OCI-LY1 (cell line): ENCODE measurements at regions not wholly inside any gene's neighbourhood (a gene's known extent, or its start where the extent isn't known, plus 50 kb on each side); places are given as distances from the start of the nearest gene placed in this dataset.

ENCODE experiments used
- H2AFZ ChIP-seq: fragments of 200-600 bp; sonication (generic), shearing (Covaris generic); 2 replicates; pipeline ENCODE4 v1.6.0; 2014; ENCODE audit warnings: antibody characterized with exemption, mild to moderate bottlenecking, low read length
- H3F3A ChIP-seq: fragments of 200-600 bp; sonication (generic), shearing (Covaris generic); 2 replicates; pipeline ENCODE4 v1.6.0; 2014; ENCODE audit warnings: mild to moderate bottlenecking, antibody characterized with exemption, low read length, moderate library complexity; ENCODE audit not compliant: insufficient read depth
- H3K27ac ChIP-seq: fragments of 200-600 bp; sonication (generic); 2 replicates; pipeline ENCODE4 v1.5.1; 2014; ENCODE audit warnings: low read length, mixed run types, mild to moderate bottlenecking, low read depth; ENCODE audit not compliant: poor library complexity, severe bottlenecking
- H3K27me3 ChIP-seq: fragments of 200-600 bp; sonication (generic); 2 replicates; pipeline ENCODE4 v1.6.0; 2014; ENCODE audit warnings: antibody characterized with exemption, mild to moderate bottlenecking, low read length, moderate library complexity; ENCODE audit not compliant: insufficient read depth
- H3K36me3 ChIP-seq: fragments of 200-600 bp; sonication (generic); 2 replicates; pipeline ENCODE4 v1.6.1; 2014; ENCODE audit warnings: mild to moderate bottlenecking, antibody characterized with exemption, low read length, moderate library complexity, mixed read lengths; ENCODE audit not compliant: insufficient read depth
- H3K4me1 ChIP-seq: fragments of 200-600 bp; sonication (generic); 2 replicates; pipeline ENCODE4 v1.5.1; 2014; ENCODE audit warnings: mild to moderate bottlenecking, low read length, moderate library complexity; ENCODE audit not compliant: insufficient read depth, severe bottlenecking
- H3K4me2 ChIP-seq: fragments of 200-600 bp; sonication (generic), shearing (Covaris generic); 2 replicates; pipeline ENCODE4 v1.6.1; 2014; ENCODE audit warnings: low read length
- H3K4me3 ChIP-seq: fragments of 200-600 bp; sonication (generic); 2 replicates; pipeline ENCODE4 v1.5.1; 2014; ENCODE audit warnings: low read length, low read depth, mild to moderate bottlenecking, mixed read lengths; ENCODE audit not compliant: poor library complexity, severe bottlenecking
- H3K79me2 ChIP-seq: fragments of 200-600 bp; shearing (Covaris generic); 2 replicates; pipeline ENCODE4 v1.6.1; 2016; ENCODE audit warnings: mixed run types, low read length, mixed read lengths; ENCODE audit not compliant: insufficient read depth
- H3K9ac ChIP-seq: fragments of 200-600 bp; sonication (generic), shearing (Covaris generic); 2 replicates; pipeline ENCODE4 v1.6.1; 2014; ENCODE audit warnings: mild to moderate bottlenecking, low read length, mixed read lengths
- H3K9me2 ChIP-seq: fragments of 200-600 bp; sonication (generic), shearing (Covaris generic); 2 replicates; pipeline ENCODE4 v1.6.1; 2014; ENCODE audit warnings: low read depth, mild to moderate bottlenecking, low read length, mixed read lengths
- H3K9me3 ChIP-seq: fragments of 200-600 bp; shearing (Covaris generic); 2 replicates; pipeline ENCODE4 v1.6.1; 2014; ENCODE audit warnings: low read length, mixed read lengths
- H4K20me1 ChIP-seq: fragments of 200-600 bp; sonication (generic), shearing (Covaris generic); 2 replicates; pipeline ENCODE4 v1.6.0; 2016; ENCODE audit warnings: mild to moderate bottlenecking, low read length; ENCODE audit not compliant: insufficient read depth
- CTCF ChIP-seq: fragments of 200-600 bp; sonication (generic), shearing (Covaris generic); IDR thresholded peaks from 2 replicates; pipeline ENCODE4 v1.5.1; 2017; ENCODE audit warnings: mild to moderate bottlenecking, antibody characterized with exemption, low read length, moderate library complexity, mixed read lengths
- EZH2 ChIP-seq: fragments of 200-600 bp; sonication (generic), shearing (Covaris generic); IDR thresholded peaks from 2 replicates; pipeline ENCODE4 v1.8.0; 2017; ENCODE audit warnings: borderline replicate concordance, mixed run types, mild to moderate bottlenecking, antibody characterized with exemption, low read length, moderate library complexity, mixed read lengths

DNA sequence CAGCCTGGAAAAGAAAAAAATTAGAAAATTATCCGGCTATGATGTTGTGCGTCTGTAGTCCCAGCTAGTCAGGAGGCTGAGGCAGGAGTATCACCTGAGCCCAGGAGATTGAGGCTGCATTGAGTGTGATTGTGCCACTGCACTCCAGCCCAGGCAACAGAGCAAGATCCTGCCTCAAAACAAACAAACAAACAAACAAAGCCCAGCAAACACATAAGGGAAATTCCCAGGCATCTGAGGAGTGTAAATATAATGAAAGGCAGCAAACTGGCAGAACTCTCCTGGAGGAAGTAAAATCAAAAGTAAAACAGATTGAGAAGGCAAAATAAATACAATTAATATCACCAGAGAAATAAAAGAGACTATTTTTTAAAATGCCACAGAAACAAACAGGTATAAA, 84.5 kb upstream of the ITGB1 start:
- Histone ChIP-seq H3K79me2 (no peaks in the 10 kb centered on the region), H4K20me1 (no peaks in the 10 kb centered on the region), H3K4me1 (no peaks in the 10 kb centered on the region), H3K9me2 (no peaks in the 10 kb centered on the region), H3K27ac (no peak overlapping the region), H3K9me3 (no peaks in the 10 kb centered on the region), H3K36me3 (no peaks in the 10 kb centered on the region), H3K4me3 (no peak overlapping the region), H3K9ac (no peak overlapping the region), H2AFZ (no peak overlapping the region), H3K27me3 (no peaks in the 10 kb centered on the region), H3K4me2 (no peak overlapping the region), H3F3A (no peaks in the 10 kb centered on the region)
- TF ChIP-seq CTCF (no peak), EZH2 (no peak)

- Histone ChIP-seq H2AFZ (no peak overlapping the region), H3K4me2 (no peak overlapping the region), H3K4me3 (no peak overlapping the region), H3K36me3 (no peaks in the 10 kb centered on the region), H3K4me1 (no peaks in the 10 kb centered on the region), H3K9me2 (no peaks in the 10 kb centered on the region), H4K20me1 (no peaks in the 10 kb centered on the region), H3K79me2 (no peaks in the 10 kb centered on the region), H3K9me3 (no peaks in the 10 kb centered on the region), H3K27me3 (peaks cover 5% of the 10 kb centered on the region; the same call in 1 of the 2 replicates), H3F3A (no peaks in the 10 kb centered on the region), H3K27ac (no peak overlapping the region), H3K9ac (no peak overlapping the region)
- TF ChIP-seq EZH2 (no peak), CTCF (no peak)
Observed at GRCh38 chr10:33041783-33042437, 83.9 kb upstream of the ITGB1 start.

GRCh38 chr10:33040436-33040835, 82.4 kb upstream of the ITGB1 start:
- Histone ChIP-seq H3K27ac (no peak overlapping the region), H3K9ac (no peak overlapping the region), H3K36me3 (no peaks in the 10 kb centered on the region), H3K4me1 (no peaks in the 10 kb centered on the region), H3K4me2 (no peak overlapping the region), H3K79me2 (no peaks in the 10 kb centered on the region), H2AFZ (no peak overlapping the region), H3K27me3 (peaks cover 5% of the 10 kb centered on the region; the same call in 1 of the 2 replicates), H3K9me2 (no peaks in the 10 kb centered on the region), H3K4me3 (no peak overlapping the region), H3K9me3 (no peaks in the 10 kb centered on the region), H4K20me1 (no peaks in the 10 kb centered on the region), H3F3A (no peaks in the 10 kb centered on the region)
- no peak for TF ChIP-seq CTCF
- TF ChIP-seq EZH2, result no peak
